ENCODE measurements at regions not wholly inside any gene's neighbourhood (a gene's known extent, or its start where the extent isn't known, plus 50 kb on each side); places are given as distances from the start of the nearest gene placed in this dataset.

DNA sequence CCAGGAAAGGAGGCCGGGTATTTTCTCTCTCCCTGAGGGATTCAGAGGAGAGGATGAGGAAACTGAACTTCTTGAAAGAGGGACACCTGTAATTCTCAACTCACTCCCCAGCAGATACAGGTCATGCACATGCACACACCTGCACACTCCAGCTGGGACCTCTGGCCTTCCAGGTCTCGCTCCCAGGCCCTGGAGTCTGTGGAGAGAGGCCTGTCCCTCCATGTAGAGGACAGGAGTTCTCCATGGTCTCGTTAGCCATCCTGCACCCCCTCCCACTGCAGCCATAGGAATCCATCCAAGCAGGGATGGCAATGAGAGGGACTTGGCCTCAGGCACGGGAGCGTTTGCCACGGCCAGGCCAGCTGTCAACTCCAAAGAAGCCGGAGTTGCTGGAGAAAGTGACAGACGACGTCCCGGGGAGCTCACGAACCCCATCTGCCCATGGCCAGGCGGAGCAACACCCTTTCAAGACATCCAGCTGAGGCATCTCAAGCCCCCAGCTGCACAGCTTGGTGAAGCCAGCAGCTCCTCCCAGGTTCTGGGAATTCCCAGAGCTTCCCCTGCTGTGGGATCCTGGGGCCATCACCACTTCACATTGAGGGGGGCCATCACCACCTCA, 223.3 kb downstream of the UACA start:
- TF ChIP-seq POLR2A (IDR thresholded peaks at IDR 0.05; ENCODE audit: low read depth, low read length) (no peak), RAD21 (IDR thresholded peaks at IDR 0.05; ENCODE audit: low read length) (no peak), RFX5 (IDR thresholded peaks at IDR 0.05; ENCODE audit: low read depth, low read length) (no peak)
